K562 (cell line): ENCODE measurements at regions not wholly inside any gene's neighbourhood (a gene's known extent, or its start where the extent isn't known, plus 50 kb on each side); places are given as distances from the start of the nearest gene placed in this dataset.

Experiments used
- ATAC-seq: fragments of 200-7000 bp; cut with Tn5 transposase; 3 replicates; pipeline ENCODE4 v1.9.1; 2020; ENCODE audit warnings: moderate library complexity
- BruUV-seq: library from RNA; stranded (reverse); fragments of 400-500 nt; replicated peaks from 2 replicates; lab custom pipeline; 2021; lab: Mats Ljungman, UMichigan
- CTCF ChIA-PET: fragments of 300-600 bp; formaldehyde crosslinking; extraction: SDS; loops from one replicate; lab custom pipeline; 2021; ENCODE audit warnings: low intra/inter-chr PET ratio; lab: Yijun Ruan, JAX
- POLR2A ChIA-PET: fragments of 300-600, 350-650 bp; sonication (Branson Sonifier 250); formaldehyde crosslinking; extraction: SDS; loops from one replicate; lab custom pipeline; 2021; ENCODE audit warnings: antibody characterized with exemption, inconsistent platforms; lab: Yijun Ruan, JAX
- DNase-seq, 4 experiments: peaks; one replicate each; pipeline versions ENCODE4 v3.0.0 to v3.0.0-alpha.2; 2011 to 2018; ENCODE audit warnings: low spot score in 3 of 4, mixed read lengths in 3 of 4; ENCODE audit errors: extremely low read depth in 1 of 4
- FAIRE-seq: peaks from 2 replicates; lab custom pipeline; 2011; peaks lifted over from hg19 to GRCh38; lab: Jason Lieb, UNC
- H2AFZ ChIP-seq: 2 replicates; pipeline ENCODE4 v1.6.0; 2011; ENCODE audit warnings: low read depth, low read length, control low read depth, inconsistent platforms
- H3K27ac ChIP-seq: fragments of 200-600 bp; 3 replicates; pipeline ENCODE4 v1.8.0; 2011; ENCODE audit warnings: low read depth, mild to moderate bottlenecking, control low read depth, inconsistent platforms, low read length, moderate library complexity, mixed read lengths; ENCODE audit errors: extremely low read depth
- H3K27me3 ChIP-seq, 2 experiments: fragments of 300-600 bp in 1 of 2; 2 replicates in 1 of 2; 3 replicates in 1 of 2; pipeline versions ENCODE4 v1.6.0 to v1.8.0; 2011; ENCODE audit warnings: inconsistent platforms in 2 of 2, low read length in 2 of 2, mild to moderate bottlenecking in 1 of 2, mixed read lengths in 1 of 2, moderate library complexity in 1 of 2; ENCODE audit not compliant: control insufficient read depth in 2 of 2, insufficient read depth in 2 of 2
- H3K36me3 ChIP-seq: fragments of 300-600 bp; 3 replicates; pipeline ENCODE4 v1.8.0; 2011; ENCODE audit warnings: mild to moderate bottlenecking, low read length, inconsistent platforms; ENCODE audit not compliant: control insufficient read depth, insufficient read depth
- H3K4me1 ChIP-seq, 2 experiments: fragments of 200-600 bp in 1 of 2; replicated peaks in 1 of 2; 2 replicates in 1 of 2; 3 replicates in 1 of 2; pipeline versions ENCODE4 v1.5.1 to v1.8.0; 2011; ENCODE audit warnings: inconsistent platforms in 2 of 2, low read length in 2 of 2, mild to moderate bottlenecking in 1 of 2, mixed read lengths in 1 of 2, moderate library complexity in 1 of 2; ENCODE audit not compliant: control insufficient read depth in 2 of 2, insufficient read depth in 2 of 2
- H3K4me2 ChIP-seq: 2 replicates; pipeline ENCODE4 v1.6.1; 2011; ENCODE audit warnings: low read length, control low read depth, inconsistent platforms, mixed read lengths; ENCODE audit not compliant: insufficient read depth
- H3K4me3 ChIP-seq: fragments of 200-600 bp; sonication (generic), shearing (Covaris generic); 2 replicates; pipeline ENCODE4 v1.5.1; 2016; ENCODE audit warnings: control low read depth, inconsistent platforms
- H3K79me2 ChIP-seq: fragments of 200-600 bp; 3 replicates; pipeline ENCODE4 v1.8.0; 2011; ENCODE audit warnings: low read length, inconsistent platforms; ENCODE audit not compliant: control insufficient read depth, insufficient read depth
- H3K9ac ChIP-seq, 2 experiments: 2 replicates each; pipeline versions ENCODE4 v1.6.0 to v1.6.1; 2011; ENCODE audit warnings: low read depth in 2 of 2, low read length in 2 of 2, control low read depth in 1 of 2, inconsistent platforms in 1 of 2, mild to moderate bottlenecking in 1 of 2, mixed read lengths in 1 of 2; ENCODE audit not compliant: insufficient read depth in 1 of 2
- H3K9me1 ChIP-seq: one replicate; pipeline ENCODE4 v1.6.0; 2011; ENCODE audit warnings: inconsistent platforms, mild to moderate bottlenecking, low read length, moderate library complexity; ENCODE audit not compliant: control insufficient read depth, insufficient read depth
- H3K9me3 ChIP-seq: replicated peaks from 2 replicates; pipeline ENCODE4 v1.5.1; 2011; ENCODE audit warnings: low read depth, low read length, inconsistent platforms; ENCODE audit not compliant: control insufficient read depth, insufficient read depth
- H4K20me1 ChIP-seq: replicated peaks from 2 replicates; pipeline ENCODE4 v1.6.1; 2011; ENCODE audit warnings: low read length, inconsistent platforms, mixed read lengths; ENCODE audit not compliant: control insufficient read depth, insufficient read depth
- ARNT ChIP-seq, 2 experiments: fragments of 450-650 bp; IDR thresholded peaks; 2 replicates each; pipeline ENCODE4 v1.6.1; 2016; ENCODE audit warnings: mild to moderate bottlenecking in 1 of 2
- CTCF ChIP-seq, 3 experiments: IDR thresholded peaks in 2 of 3; conservative IDR thresholded peaks in 1 of 3; 2 replicates each; pipeline ENCODE4 v1.5.1; 2011 to 2012; ENCODE audit warnings: low read length in 3 of 3, mild to moderate bottlenecking in 3 of 3, control low read depth in 2 of 3, improper control_type of control experiment in 1 of 3, inconsistent platforms in 1 of 3, low read depth in 1 of 3, mixed read lengths in 1 of 3, moderate library complexity in 1 of 3; ENCODE audit not compliant: insufficient read depth in 2 of 3
- ERF ChIP-seq: fragments of 450-650 bp; formaldehyde crosslinking; IDR thresholded peaks from 2 replicates; pipeline ENCODE4 v1.4.0; 2020; ENCODE audit warnings: mild to moderate bottlenecking, mixed read lengths
- GATA2 ChIP-seq: sonication (generic); formaldehyde crosslinking; IDR thresholded peaks from 2 replicates; pipeline ENCODE4 v1.4.0; 2020; ENCODE audit warnings: mild to moderate bottlenecking, missing genetic modification reagents
- HDAC8 ChIP-seq: fragments of 450-650 bp; IDR thresholded peaks from 2 replicates; pipeline ENCODE4 v1.6.1; 2016; ENCODE audit warnings: mild to moderate bottlenecking, missing genetic modification characterization, moderate library complexity, missing compliant biosample characterization
- IRF1 ChIP-seq: sonication (generic); formaldehyde crosslinking; IDR thresholded peaks from 2 replicates; pipeline ENCODE4 v1.8.0; 2022; ENCODE audit warnings: missing genetic modification reagents, mild to moderate bottlenecking, borderline replicate concordance
- JUN ChIP-seq, 2 experiments: sonication (generic) in 1 of 2; formaldehyde crosslinking in 1 of 2; IDR thresholded peaks; 2 replicates each; pipeline versions ENCODE4 v1.6.1 to v1.8.0; 2012 to 2022; ENCODE audit warnings: borderline replicate concordance in 2 of 2, mild to moderate bottlenecking in 2 of 2, improper control_type of control experiment in 1 of 2, low read depth in 1 of 2, low read length in 1 of 2, missing genetic modification reagents in 1 of 2
- KHSRP ChIP-seq: fragments of 450-650 bp; IDR thresholded peaks from 2 replicates; pipeline ENCODE4 v1.6.1; 2017
- RAD21 ChIP-seq, 2 experiments: fragments of 250-450 bp in 1 of 2; fragments of 450-650 bp in 1 of 2; sonication (Bioruptor Pico) in 1 of 2; formaldehyde crosslinking in 1 of 2; IDR thresholded peaks in 1 of 2; conservative IDR thresholded peaks in 1 of 2; 2 replicates each; pipeline versions ENCODE4 v1.4.0 to v1.8.0; 2020 to 2022; ENCODE audit warnings: mild to moderate bottlenecking in 2 of 2, moderate library complexity in 1 of 2
- TGIF2 ChIP-seq: sonication (generic); formaldehyde crosslinking; IDR thresholded peaks from 2 replicates; pipeline ENCODE4 v1.8.1; 2022; ENCODE audit warnings: mild to moderate bottlenecking, missing genetic modification reagents, moderate library complexity
- ZFP30 ChIP-seq: fragments of 250-450 bp; sonication (Bioruptor Pico); IDR thresholded peaks from 2 replicates; pipeline ENCODE4 v1.8.0; 2022; ENCODE audit warnings: moderate library complexity, mild to moderate bottlenecking, inconsistent platforms, borderline replicate concordance
- ZFP91 ChIP-seq: sonication (generic); formaldehyde crosslinking; IDR thresholded peaks from 2 replicates; pipeline ENCODE4 v1.8.0; 2022; ENCODE audit warnings: mild to moderate bottlenecking, missing genetic modification reagents
- ZNF175 ChIP-seq: fragments of 200-800 bp; sonication (Bioruptor generic); IDR thresholded peaks from 2 replicates; pipeline ENCODE4 v1.6.1; 2016; ENCODE audit warnings: low read depth, mild to moderate bottlenecking, missing genetic modification characterization, missing compliant biosample characterization
- WGBS: fragments of 100-300 bp; shearing (Covaris generic); methylation state at CpG from one replicate; pipeline ENCODE4 v1.1.6; 2016; ENCODE audit warnings: low coverage, mixed read lengths; ENCODE audit not compliant: insufficient coverage; ENCODE audit errors: missing lambda C conversion rate; 5-methylcytosine and 5-hydroxymethylcytosine counted together
- in situ Hi-C: fragments of 300-500 bp; cut with MboI; formaldehyde crosslinking; loops from 4 replicates; pipeline ENCODE4 v1.15.0; 2018; ENCODE audit warnings: inconsistent platforms, mixed read lengths
- intact Hi-C: fragments of 100-400 bp; cut with micrococcal nuclease; formaldehyde crosslinking; loops from 2 replicates; pipeline ENCODE4 v1.14.2; 2022

- Histone ChIP-seq H3K36me3 (peaks cover 25% of the 10 kb centered on the region), H2AFZ (peak overlapping the region; percentile 72), H3K27ac (peak overlapping the region; percentile 76), H3K27me3 (no peaks in the 10 kb centered on the region), H3K4me2 (peak overlapping the region; percentile 81), H3K79me2 (peaks cover 12% of the 10 kb centered on the region), H3K9ac (peak overlapping the region in 1 of 2 experiments; percentile 61; a peak in 3 of 4 replicates), H3K4me3 (peak overlapping the region; percentile 10; the same call in 1 of the 2 replicates), H3K9me1 (no peaks in the 10 kb centered on the region), H3K4me1 (peaks cover 17 to 36% of the 10 kb centered on the region in 2 experiments), H3K9me3 (no peaks in the 10 kb centered on the region; the same call in 1 of the 2 replicates), H4K20me1 (no peaks in the 10 kb centered on the region)
- ChIA-PET CTCF (no interaction called here), POLR2A (interaction anchor here (0.8 to 1.1 kb wide), 4 partner anchors 9 to 103 kb away, joined by 3 to 5 read pairs (median 4); no protein-coding TSS in a partner anchor)
- FAIRE-seq: peak; percentile 32
- in situ Hi-C loops (no loop called here), intact Hi-C loops (loop anchor here (1.0 to 2.0 kb wide), 3 partner anchors 29 to 105 kb away; no protein-coding TSS in a partner anchor)
- DNase-seq: peak; percentile 15 to 57 (median 28)
- 7% methylated on average over 16 of the region's 17 CpGs for WGBS
- ATAC-seq: peak; percentile 83
- no TSS peak for BruUV-seq
- TF ChIP-seq CTCF (IDR thresholded peaks at IDR 0.05 in 2 of 3, conservative IDR thresholded peaks at IDR 0.05 in 1 of 3; ENCODE audit: insufficient read depth in 2 of 3, low read depth in 1 of 3, low read length in 3 of 3): peak; percentile 8 to 43 (median 22); a peak in 4 of 6 replicates
- TF ChIP-seq ERF (CRISPR knock-in tag): no peak
- TF ChIP-seq KHSRP: no peak
- no peak for TF ChIP-seq JUN (IDR thresholded peaks at IDR 0.05; ENCODE audit: borderline replicate concordance, low read depth, low read length)
- no peak for TF ChIP-seq JUN (CRISPR knock-in tag; IDR thresholded peaks at IDR 0.05; ENCODE audit: borderline replicate concordance)
- no peak for TF ChIP-seq ZNF175 (CRISPR knock-in tag)
- TF ChIP-seq ARNT (IDR thresholded peaks at IDR 0.05): no peak
- TF ChIP-seq HDAC8 (tag): no peak
- no peak for TF ChIP-seq ZFP30
- peak in 1 of 2 experiments; percentile 1; a peak in 1 of 4 replicates for TF ChIP-seq RAD21 (CRISPR knock-in tag; conservative IDR thresholded peaks at IDR 0.05 in 1 of 2, IDR thresholded peaks at IDR 0.05 in 1 of 2)
- TF ChIP-seq GATA2: no peak
- peak; percentile 90 for TF ChIP-seq ZFP91 (CRISPR knock-in tag)
- no peak for TF ChIP-seq IRF1 (CRISPR knock-in tag)
- TF ChIP-seq TGIF2 (CRISPR knock-in tag): no peak
These were observed 164.5 kb downstream of the PTH2R start for GRCh38 chr2:208570851-208571763.
